ENCODE measurements at regions not wholly inside any gene's neighbourhood (a gene's known extent, or its start where the extent isn't known, plus 50 kb on each side); places are given as distances from the start of the nearest gene placed in this dataset.

GRCh38 chrX:69085826-69086225 is 79.4 kb downstream of the PJA1 start:
- Histone ChIP-seq H3K4me2 (ENCODE audit: insufficient read depth, low read length) (no peak overlapping the region), H3K36me3 (ENCODE audit: control insufficient read depth in 2 of 2, extremely low read depth in 1 of 2, insufficient read depth in 2 of 2, low read length in 2 of 2) (no peaks in the 10 kb centered on the region), H4K20me1 (replicated peaks; ENCODE audit: control insufficient read depth, extremely low read depth, insufficient read depth, low read length) (no peaks in the 10 kb centered on the region), H3K9me3 (replicated peaks; ENCODE audit: control insufficient read depth, insufficient read depth, low read length) (no peaks in the 10 kb centered on the region), H3K79me2 (ENCODE audit: control insufficient read depth, insufficient read depth, low read length) (no peaks in the 10 kb centered on the region), H3K9ac (replicated peaks; ENCODE audit: extremely low read depth, insufficient read depth, low read length) (no peak overlapping the region), H3K27ac (ENCODE audit: insufficient read depth, low read depth, low read length) (no peak overlapping the region), H3K27me3 (ENCODE audit: control insufficient read depth in 2 of 2, insufficient read depth in 2 of 2, low read length in 2 of 2) (no peaks in the 10 kb centered on the region), H3K4me1 (ENCODE audit: control insufficient read depth, extremely low read depth, insufficient read depth, low read length) (no peaks in the 10 kb centered on the region), H2AFZ (ENCODE audit: low read depth, low read length) (no peak overlapping the region), H3K4me3 (replicated peaks in 1 of 3; ENCODE audit: insufficient read depth in 1 of 3, low read depth in 1 of 3, low read length in 3 of 3) (no peak overlapping the region), H3K9me1 (replicated peaks; ENCODE audit: control insufficient read depth, extremely low read depth, insufficient read depth, low read length) (no peaks in the 10 kb centered on the region)
- BruUV-seq (replicated peaks): no TSS peak
- no peak for TF ChIP-seq JUN (IDR thresholded peaks at IDR 0.05; ENCODE audit: borderline replicate concordance, insufficient read depth, insufficient read length, low read depth)
- no peak for TF ChIP-seq CTCF (IDR thresholded peaks at IDR 0.05; ENCODE audit: extremely low read depth in 1 of 2, insufficient read depth in 1 of 2, low read depth in 1 of 2, low read length in 2 of 2)
- no peak for TF ChIP-seq GATA2 (IDR thresholded peaks at IDR 0.05; ENCODE audit: insufficient read depth, insufficient read length, low read depth, low read length)
- TF ChIP-seq POLR2A (IDR thresholded peaks at IDR 0.05; ENCODE audit: low read depth, low read length): no peak
- TF ChIP-seq FOS (IDR thresholded peaks at IDR 0.05; ENCODE audit: borderline replicate concordance, insufficient read depth, low read length): no peak
- no peak for TF ChIP-seq MYC (IDR thresholded peaks at IDR 0.05; ENCODE audit: low read depth, low read length)
- TF ChIP-seq POLR2AphosphoS5 (IDR thresholded peaks at IDR 0.05; ENCODE audit: insufficient read depth, low read depth, low read length): no peak
- TF ChIP-seq MAX (IDR thresholded peaks at IDR 0.05; ENCODE audit: insufficient read depth, insufficient read length): no peak
- DNase-seq (ENCODE audit: low read depth, low spot score) (no peak), FAIRE-seq (no peak)
- dilution Hi-C loops (cut with MboI; ENCODE audit: extremely low pct_ligation_motif_present, low sequenced_read_pairs) (no loop called here), intact Hi-C loops (cut with micrococcal nuclease) (no loop called here)
- POLR2A ChIA-PET: no interaction called here
- CTCF ChIA-PET: interaction anchor here (1.4 to 1.8 kb wide), 2 partner anchors 8 to 258 kb away, joined by 5 to 6 read pairs; no protein-coding TSS in a partner anchor

Measured in endothelial cell of umbilical vein (primary cell).